SK-N-MC (cell line): ENCODE measurements at regions not wholly inside any gene's neighbourhood (a gene's known extent, or its start where the extent isn't known, plus 50 kb on each side); places are given as distances from the start of the nearest gene placed in this dataset.

Experiments used
- EZH2 ChIP-seq: fragments of 200-600 bp; sonication (generic); IDR thresholded peaks from one replicate; pipeline ENCODE4 v1.6.1; 2017; ENCODE audit warnings: antibody characterized with exemption
- POLR2AphosphoS5 ChIP-seq: IDR thresholded peaks from 2 replicates; pipeline ENCODE4 v1.6.1; 2012; ENCODE audit warnings: mild to moderate bottlenecking, low read depth, low read length, borderline replicate concordance

- TF ChIP-seq POLR2AphosphoS5 = no peak
- TF ChIP-seq EZH2 = no peak
Measured at GRCh38 chr9:3762076-3762475, 236.3 kb upstream of the RFX3 start.
